ENCODE measurements at regions not wholly inside any gene's neighbourhood (a gene's known extent, or its start where the extent isn't known, plus 50 kb on each side); places are given as distances from the start of the nearest gene placed in this dataset.

GRCh38 chr10:113340282-113340681, 212.6 kb upstream of the HABP2 start:
- ATAC-seq (no peak), DNase-seq (ENCODE audit: low read depth, low spot score) (no peak)
- ChIA-PET POLR2A (no interaction called here), CTCF (no interaction called here)
- TF ChIP-seq SIN3A (IDR thresholded peaks at IDR 0.05; ENCODE audit: borderline replicate concordance, insufficient read depth, low read depth, low read length) = no peak
- Histone ChIP-seq H3K4me1 (ENCODE audit: control insufficient read depth, insufficient read depth, low read length) (no peaks in the 10 kb centered on the region), H3K4me3 (ENCODE audit: low read depth in 2 of 2, low read length in 2 of 2) (no peak overlapping the region), H3K36me3 (ENCODE audit: control insufficient read depth, insufficient read depth, low read length) (no peaks in the 10 kb centered on the region), H3K9me3 (ENCODE audit: control insufficient read depth, insufficient read depth, low read depth, low read length) (no peaks in the 10 kb centered on the region), H3K27me3 (ENCODE audit: control insufficient read depth, insufficient read depth, low read length) (peaks cover 14% of the 10 kb centered on the region), H3K27ac (ENCODE audit: low read length) (no peak overlapping the region)
- in situ Hi-C loops (cut with HindIII; ENCODE audit: low pct_unique_long_range_greater_than_20kb, low sequenced_read_pairs) (no loop called here), intact Hi-C loops (cut with micrococcal nuclease; ENCODE audit: unreplicated experiment) (no loop called here)
- no TSS peak for BruUV-seq (replicated peaks)

GRCh38 chr10:113341138-113341537, 211.7 kb upstream of the HABP2 start:
- peaks cover 16% of the 10 kb centered on the region for H3K27me3 ChIP-seq (ENCODE audit: control insufficient read depth, insufficient read depth, low read length)
- TF ChIP-seq REST (IDR thresholded peaks at IDR 0.05; ENCODE audit: insufficient read depth in 1 of 2, low read depth in 2 of 2, low read length in 1 of 2) = no peak
- no peak for TF ChIP-seq SIN3A (IDR thresholded peaks at IDR 0.05; ENCODE audit: borderline replicate concordance, insufficient read depth, low read depth, low read length)
- TF ChIP-seq CTCF (IDR thresholded peaks at IDR 0.05) = no peak
- TF ChIP-seq TCF7L2 (IDR thresholded peaks at IDR 0.05; ENCODE audit: low read depth, low read length) = no peak
- TF ChIP-seq POLR2AphosphoS5 (IDR thresholded peaks at IDR 0.05; ENCODE audit: low read depth, low read length) = no peak
- in situ Hi-C loops (cut with HindIII; ENCODE audit: low pct_unique_long_range_greater_than_20kb, low sequenced_read_pairs) = no loop called here
- intact Hi-C loops (cut with micrococcal nuclease; ENCODE audit: unreplicated experiment) = no loop called here
- H3K36me3 ChIP-seq (ENCODE audit: control insufficient read depth, insufficient read depth, low read length) = no peaks in the 10 kb centered on the region
- POLR2A ChIA-PET = no interaction called here
- ATAC-seq (no peak), DNase-seq (ENCODE audit: low read depth, low spot score) (no peak)
- H3K4me3 ChIP-seq (ENCODE audit: low read depth in 2 of 2, low read length in 2 of 2) = no peak overlapping the region
- BruUV-seq (replicated peaks) = no TSS peak
- no peaks in the 10 kb centered on the region for H3K4me1 ChIP-seq (ENCODE audit: control insufficient read depth, insufficient read depth, low read length)
- no peaks in the 10 kb centered on the region for H3K9me3 ChIP-seq (ENCODE audit: control insufficient read depth, insufficient read depth, low read depth, low read length)
- no peak overlapping the region for H3K27ac ChIP-seq (ENCODE audit: low read length)
- CTCF ChIA-PET = no interaction called here

GRCh38 chr10:113345826-113346624, 206.8 kb upstream of the HABP2 start:
- ChIA-PET POLR2A (no interaction called here), CTCF (no interaction called here)
- Histone ChIP-seq H3K27ac (ENCODE audit: low read length) (no peak overlapping the region), H3K9me3 (ENCODE audit: control insufficient read depth, insufficient read depth, low read depth, low read length) (no peaks in the 10 kb centered on the region), H3K4me1 (ENCODE audit: control insufficient read depth, insufficient read depth, low read length) (no peaks in the 10 kb centered on the region), H3K27me3 (ENCODE audit: control insufficient read depth, insufficient read depth, low read length) (peaks cover 6% of the 10 kb centered on the region), H3K4me3 (ENCODE audit: low read depth in 2 of 2, low read length in 2 of 2) (no peak overlapping the region), H3K36me3 (ENCODE audit: control insufficient read depth, insufficient read depth, low read length) (no peaks in the 10 kb centered on the region)
- TF ChIP-seq TCF7L2 (IDR thresholded peaks at IDR 0.05; ENCODE audit: low read depth, low read length) (no peak), POLR2AphosphoS5 (IDR thresholded peaks at IDR 0.05; ENCODE audit: low read depth, low read length) (no peak), SIN3A (IDR thresholded peaks at IDR 0.05; ENCODE audit: borderline replicate concordance, insufficient read depth, low read depth, low read length) (no peak), CTCF (IDR thresholded peaks at IDR 0.05) (no peak), REST (IDR thresholded peaks at IDR 0.05; ENCODE audit: insufficient read depth in 1 of 2, low read depth in 2 of 2, low read length in 1 of 2) (no peak)
- no TSS peak for BruUV-seq (replicated peaks)
- ATAC-seq (no peak), DNase-seq (ENCODE audit: low read depth, low spot score) (no peak)
- intact Hi-C loops (cut with micrococcal nuclease; ENCODE audit: unreplicated experiment) = no loop called here
- in situ Hi-C loops (cut with HindIII; ENCODE audit: low pct_unique_long_range_greater_than_20kb, low sequenced_read_pairs) = no loop called here
